ENCODE measurements at regions not wholly inside any gene's neighbourhood (a gene's known extent, or its start where the extent isn't known, plus 50 kb on each side); places are given as distances from the start of the nearest gene placed in this dataset.
A peak's percentile ranks its signal among the peaks of the same experiment; 100 is the strongest.

DNA sequence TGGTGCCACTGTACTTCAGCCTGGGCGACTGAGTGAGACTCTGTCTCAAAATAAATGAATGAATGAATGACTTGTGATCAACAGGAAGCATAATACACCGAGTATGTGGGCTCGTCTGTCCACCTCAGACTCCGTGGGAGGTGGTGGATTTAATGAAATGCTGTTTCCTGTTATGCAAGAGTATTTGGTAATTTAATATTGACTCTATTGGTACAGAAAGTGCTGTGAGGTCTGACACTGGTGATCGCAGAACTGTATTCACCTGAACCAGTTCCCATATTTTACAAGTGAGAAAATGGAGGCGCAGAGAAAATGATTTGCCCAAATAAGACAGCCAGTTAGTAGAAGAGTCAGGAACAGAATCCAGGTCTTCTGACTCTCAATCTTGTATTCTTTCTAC lies 423.3 kb downstream of the RAPGEF2 start:
- no peak for DNase-seq (ENCODE audit: low read depth)
- TF ChIP-seq, protein P1, sequence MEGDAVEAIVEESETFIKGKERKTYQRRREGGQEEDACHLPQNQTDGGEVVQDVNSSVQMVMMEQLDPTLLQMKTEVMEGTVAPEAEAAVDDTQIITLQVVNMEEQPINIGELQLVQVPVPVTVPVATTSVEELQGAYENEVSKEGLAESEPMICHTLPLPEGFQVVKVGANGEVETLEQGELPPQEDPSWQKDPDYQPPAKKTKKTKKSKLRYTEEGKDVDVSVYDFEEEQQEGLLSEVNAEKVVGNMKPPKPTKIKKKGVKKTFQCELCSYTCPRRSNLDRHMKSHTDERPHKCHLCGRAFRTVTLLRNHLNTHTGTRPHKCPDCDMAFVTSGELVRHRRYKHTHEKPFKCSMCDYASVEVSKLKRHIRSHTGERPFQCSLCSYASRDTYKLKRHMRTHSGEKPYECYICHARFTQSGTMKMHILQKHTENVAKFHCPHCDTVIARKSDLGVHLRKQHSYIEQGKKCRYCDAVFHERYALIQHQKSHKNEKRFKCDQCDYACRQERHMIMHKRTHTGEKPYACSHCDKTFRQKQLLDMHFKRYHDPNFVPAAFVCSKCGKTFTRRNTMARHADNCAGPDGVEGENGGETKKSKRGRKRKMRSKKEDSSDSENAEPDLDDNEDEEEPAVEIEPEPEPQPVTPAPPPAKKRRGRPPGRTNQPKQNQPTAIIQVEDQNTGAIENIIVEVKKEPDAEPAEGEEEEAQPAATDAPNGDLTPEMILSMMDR (IDR thresholded peaks at IDR 0.05; ENCODE audit: control insufficient read depth, extremely low read depth, insufficient read depth), result no peak
- no peak overlapping the region for H3K4me3 ChIP-seq (ENCODE audit: low read depth, low read length)

DNA sequence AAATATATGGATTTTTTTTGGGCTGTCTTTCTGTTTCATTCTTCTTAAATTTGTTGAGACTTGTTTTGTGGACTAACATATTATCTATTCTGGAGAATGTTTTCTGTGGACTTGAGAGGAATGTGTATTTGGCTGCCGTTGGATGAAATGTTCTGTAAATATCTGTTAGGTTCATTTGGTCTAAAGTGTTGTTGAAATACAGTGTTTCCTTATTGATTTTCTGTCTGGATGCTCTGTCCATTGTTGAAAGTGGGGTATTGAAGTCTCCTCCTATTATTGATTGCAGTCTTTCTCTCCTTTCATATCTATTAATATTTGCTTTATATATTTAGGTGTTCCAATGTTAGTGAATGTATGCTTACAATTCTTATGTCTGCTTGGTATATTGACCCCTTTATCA lies 431.8 kb downstream of the RAPGEF2 start:
- DNase-seq (ENCODE audit: low read depth), result no peak
- TF ChIP-seq, protein P1 (IDR thresholded peaks at IDR 0.05; ENCODE audit: control insufficient read depth, extremely low read depth, insufficient read depth), result no peak
- no peak overlapping the region for H3K4me3 ChIP-seq (ENCODE audit: low read depth, low read length)

DNA sequence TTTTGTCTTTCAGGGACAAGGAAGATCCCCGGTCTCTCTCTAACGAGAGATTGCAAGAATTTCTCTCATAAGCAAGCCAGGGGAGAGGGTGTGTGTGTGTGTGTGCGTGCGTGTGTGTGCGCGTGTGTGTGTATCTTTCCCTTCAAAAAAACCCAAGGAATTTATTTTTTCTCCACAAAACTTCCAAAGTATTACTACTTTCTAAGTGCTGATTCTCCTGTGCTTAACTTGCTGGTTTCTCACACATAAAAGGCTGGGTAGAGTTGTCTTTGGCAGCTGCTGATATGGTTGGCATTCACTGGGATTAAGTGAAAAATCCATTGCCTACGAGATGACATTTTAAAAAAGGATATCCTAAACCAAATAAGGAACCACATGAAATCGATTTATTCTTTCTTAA lies 435.7 kb downstream of the RAPGEF2 start:
- DNase-seq (ENCODE audit: low read depth), result no peak
- TF ChIP-seq, protein P1 (IDR thresholded peaks at IDR 0.05; ENCODE audit: control insufficient read depth, extremely low read depth, insufficient read depth), result no peak

DNA sequence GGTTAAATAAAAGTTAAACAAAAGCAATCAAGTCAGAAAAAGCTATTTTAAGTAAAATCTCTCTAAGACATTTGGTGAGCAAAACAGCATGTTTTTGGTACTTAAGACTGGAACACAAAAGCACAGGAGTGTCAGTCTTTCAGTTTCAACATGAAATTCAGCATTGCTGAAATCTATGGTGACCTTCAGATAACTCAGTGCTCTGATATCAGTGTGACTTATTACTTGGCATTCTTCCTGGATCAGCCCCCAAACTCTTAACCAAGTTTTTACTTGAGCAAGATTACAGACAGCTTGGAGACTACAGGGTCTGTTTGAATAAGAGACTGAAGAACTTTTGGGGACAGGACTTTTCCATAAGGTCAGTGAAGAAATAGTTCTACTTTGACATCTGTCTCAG lies 437.2 kb downstream of the RAPGEF2 start:
- TF ChIP-seq, protein P1 (IDR thresholded peaks at IDR 0.05; ENCODE audit: control insufficient read depth, extremely low read depth, insufficient read depth), result no peak
- H3K4me3 ChIP-seq (ENCODE audit: low read depth, low read length), result no peak overlapping the region
- DNase-seq (ENCODE audit: low read depth), result no peak

More for the DNA sequence above, 435.7 kb downstream of the RAPGEF2 start:
- H3K4me3 ChIP-seq (ENCODE audit: low read depth, low read length), result no peak overlapping the region

DNA sequence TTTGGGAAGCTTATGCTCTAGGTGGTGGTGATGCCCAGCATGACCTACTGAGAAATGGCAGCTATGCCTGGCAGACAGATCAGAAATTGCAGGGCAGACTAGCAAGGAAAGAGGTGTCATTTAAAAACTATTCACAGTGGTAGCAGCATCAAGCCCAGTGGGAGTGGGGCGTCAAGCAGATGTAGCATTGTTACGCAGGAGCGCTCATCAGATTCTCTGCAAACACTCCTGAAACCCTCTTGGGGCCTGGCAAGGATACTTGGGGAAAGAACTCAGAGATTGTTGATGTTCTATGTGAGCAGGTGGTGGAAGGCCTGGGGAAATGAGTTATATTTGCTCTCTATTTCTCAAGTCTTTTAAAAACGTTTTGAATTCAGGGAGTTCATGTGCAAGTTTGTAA lies 437.6 kb downstream of the RAPGEF2 start:
- TF ChIP-seq, protein P1 (IDR thresholded peaks at IDR 0.05; ENCODE audit: control insufficient read depth, extremely low read depth, insufficient read depth), result no peak
- H3K4me3 ChIP-seq (ENCODE audit: low read depth, low read length), result no peak overlapping the region
- no peak for DNase-seq (ENCODE audit: low read depth)

DNA sequence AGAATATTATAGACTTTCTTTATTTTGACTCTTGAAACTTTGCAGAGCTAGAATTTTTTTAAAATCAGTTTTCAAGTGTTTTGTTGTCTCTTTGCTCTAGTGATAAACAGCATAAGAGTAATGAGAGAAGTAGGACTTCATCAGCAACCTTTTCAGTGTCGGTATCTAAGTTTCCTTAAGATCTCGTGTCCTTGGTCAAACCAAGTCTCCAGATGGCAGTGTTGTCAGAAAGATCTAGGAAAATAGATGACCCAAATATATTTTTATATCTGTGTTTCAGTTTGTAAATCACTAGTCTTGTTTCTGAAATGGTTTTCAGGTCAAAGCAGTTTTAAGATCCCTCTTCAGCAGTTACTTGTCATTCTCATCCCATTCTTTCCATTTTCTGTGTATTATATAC lies 438.3 kb downstream of the RAPGEF2 start:
- TF ChIP-seq, protein P1 (IDR thresholded peaks at IDR 0.05; ENCODE audit: control insufficient read depth, extremely low read depth, insufficient read depth), result 0 out of 2 replicates have a peak, but pooled peaks have one; percentile 8
- no peak for DNase-seq (ENCODE audit: low read depth)
- no peak overlapping the region for H3K4me3 ChIP-seq (ENCODE audit: low read depth, low read length)

DNA sequence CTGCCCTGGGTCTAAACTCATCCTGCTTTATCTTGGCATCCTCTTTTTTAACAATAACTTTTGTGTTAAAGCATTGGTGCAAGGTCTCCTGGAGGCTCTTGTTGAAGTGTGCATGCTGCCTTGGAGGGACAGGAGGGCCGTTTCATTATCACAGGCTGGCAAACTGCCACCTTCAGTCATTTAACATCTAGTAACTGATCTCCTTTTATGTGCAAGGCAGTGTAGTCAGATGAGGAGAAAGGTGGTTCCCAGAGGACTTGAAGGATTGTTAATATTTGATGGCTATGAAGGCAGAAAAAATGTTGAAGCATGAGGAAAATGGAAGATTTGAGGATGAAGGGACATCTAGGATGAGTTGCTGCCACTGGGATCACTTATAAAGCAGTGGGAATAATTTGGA lies 439.4 kb downstream of the RAPGEF2 start:
- DNase-seq (ENCODE audit: low read depth), result no peak
- no peak overlapping the region for H3K4me3 ChIP-seq (ENCODE audit: low read depth, low read length)
- TF ChIP-seq, protein P1 (IDR thresholded peaks at IDR 0.05; ENCODE audit: control insufficient read depth, extremely low read depth, insufficient read depth), result no peak
